Activated naive CD8-positive, alpha-beta T cell treated with anti-CD3 and anti-CD28 coated beads, Interleukin-2, amount 10 ng/mL, durations not matched to agents 7 days and 5 days (primary cell): ENCODE measurements at regions not wholly inside any gene's neighbourhood (a gene's known extent, or its start where the extent isn't known, plus 50 kb on each side); places are given as distances from the start of the nearest gene placed in this dataset.

Experiments used
- ATAC-seq: fragments of 150-1000 bp; cut with Tn5 transposase; one replicate; pipeline ENCODE4 v1.10.0; 2021; ENCODE audit warnings: low read depth, moderate library complexity
- POLR2A ChIA-PET: fragments of 350-600 bp; sonication (Branson Sonifier 250); formaldehyde crosslinking; loops from one replicate; lab custom pipeline; 2021; ENCODE audit warnings: antibody characterized with exemption; lab: Charles Lee
- DNase-seq: peaks from one replicate; pipeline ENCODE4 v3.0.0; 2021
- H3K27ac Mint-ChIP-seq: one replicate; pipeline ENCODE4 v1.8.0; 2022; ENCODE audit warnings: mild to moderate bottlenecking, mixed read lengths
- H3K27me3 Mint-ChIP-seq: one replicate; pipeline ENCODE4 v1.8.0; 2022; ENCODE audit warnings: mild to moderate bottlenecking, moderate library complexity, mixed read lengths
- H3K36me3 Mint-ChIP-seq: one replicate; pipeline ENCODE4 v1.8.0; 2021; ENCODE audit warnings: mild to moderate bottlenecking, mixed read lengths
- H3K4me1 Mint-ChIP-seq: one replicate; pipeline ENCODE4 v1.8.0; 2021; ENCODE audit warnings: mixed read lengths
- H3K4me3 Mint-ChIP-seq: one replicate; pipeline ENCODE4 v1.8.0; 2022; ENCODE audit warnings: mild to moderate bottlenecking, moderate library complexity, mixed read lengths
- H3K9me3 Mint-ChIP-seq: one replicate; pipeline ENCODE4 v1.8.0; 2021; ENCODE audit warnings: mixed read lengths

DNA sequence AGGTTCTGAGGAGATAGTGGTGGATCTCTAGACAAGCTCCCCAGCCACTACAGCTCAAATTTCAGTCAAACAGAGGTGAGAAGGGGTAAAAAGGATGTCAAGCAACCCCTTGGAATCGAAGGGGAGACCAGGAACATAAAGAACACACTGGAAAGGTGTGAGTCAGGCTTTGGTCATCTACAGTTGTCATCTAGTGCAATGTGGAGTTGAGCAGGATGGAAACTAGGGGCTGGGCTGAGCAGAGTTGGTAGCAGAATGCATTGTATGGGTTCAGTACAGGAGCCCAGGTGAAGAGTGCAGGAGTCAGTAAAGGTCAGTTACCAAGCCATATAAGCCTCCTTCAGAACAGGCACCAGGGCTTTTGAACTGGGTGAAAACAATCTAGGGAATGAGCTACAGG lies 52.7 kb upstream of the VAV3 start:
- POLR2A ChIA-PET = no interaction called here
- DNase-seq (no peak), ATAC-seq (no peak)
- no peaks in the 10 kb centered on the region for H3K36me3 Mint-ChIP-seq
- no peaks in the 10 kb centered on the region for H3K27me3 Mint-ChIP-seq
- H3K27ac Mint-ChIP-seq = no peak overlapping the region
- peaks cover 6% of the 10 kb centered on the region for H3K9me3 Mint-ChIP-seq
- H3K4me1 Mint-ChIP-seq = no peaks in the 10 kb centered on the region
- H3K4me3 Mint-ChIP-seq = no peak overlapping the region

DNA sequence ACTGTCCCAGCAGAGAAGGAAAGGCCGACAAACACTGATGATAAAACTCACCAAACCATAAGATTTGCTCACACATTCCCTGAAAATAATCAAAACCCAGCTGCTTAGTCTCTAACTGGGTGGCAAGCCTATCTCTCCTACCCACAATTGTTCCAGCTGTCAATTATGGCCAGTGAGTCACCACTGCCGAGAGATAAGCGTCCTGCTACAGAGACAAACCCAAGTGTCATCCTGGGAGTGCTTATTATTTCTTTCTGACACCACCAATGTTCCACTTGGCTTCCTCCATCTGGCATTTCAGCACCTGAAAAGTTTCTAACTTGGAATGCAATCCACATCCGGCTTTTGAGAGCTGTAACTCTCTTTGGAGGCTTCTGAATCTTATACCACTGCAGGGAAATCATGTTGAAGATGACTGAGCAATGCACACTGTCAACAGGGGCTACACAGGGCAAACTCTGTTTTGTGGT lies 51.5 kb upstream of the VAV3 start:
- ATAC-seq = no peak
- peaks cover 4% of the 10 kb centered on the region for H3K9me3 Mint-ChIP-seq
- H3K27me3 Mint-ChIP-seq = no peaks in the 10 kb centered on the region
- POLR2A ChIA-PET = no interaction called here
- no peaks in the 10 kb centered on the region for H3K4me1 Mint-ChIP-seq
- no peak for DNase-seq
- H3K27ac Mint-ChIP-seq = no peak overlapping the region
- H3K4me3 Mint-ChIP-seq = no peak overlapping the region
- no peaks in the 10 kb centered on the region for H3K36me3 Mint-ChIP-seq
